ENCODE measurements at regions not wholly inside any gene's neighbourhood (a gene's known extent, or its start where the extent isn't known, plus 50 kb on each side); places are given as distances from the start of the nearest gene placed in this dataset.

- H3K27me3 ChIP-seq (replicated peaks; ENCODE audit: control insufficient read depth, insufficient read depth, low read length) = no peaks in the 10 kb centered on the region
- H3K4me3 ChIP-seq (replicated peaks; ENCODE audit: low read depth, low read length) = no peak overlapping the region
- H3K36me3 ChIP-seq (ENCODE audit: control insufficient read depth, insufficient read depth, low read length) = no peaks in the 10 kb centered on the region
- DNase-seq (ENCODE audit: extremely low read depth, insufficient read length) = no peak
- TF ChIP-seq, protein P1, sequence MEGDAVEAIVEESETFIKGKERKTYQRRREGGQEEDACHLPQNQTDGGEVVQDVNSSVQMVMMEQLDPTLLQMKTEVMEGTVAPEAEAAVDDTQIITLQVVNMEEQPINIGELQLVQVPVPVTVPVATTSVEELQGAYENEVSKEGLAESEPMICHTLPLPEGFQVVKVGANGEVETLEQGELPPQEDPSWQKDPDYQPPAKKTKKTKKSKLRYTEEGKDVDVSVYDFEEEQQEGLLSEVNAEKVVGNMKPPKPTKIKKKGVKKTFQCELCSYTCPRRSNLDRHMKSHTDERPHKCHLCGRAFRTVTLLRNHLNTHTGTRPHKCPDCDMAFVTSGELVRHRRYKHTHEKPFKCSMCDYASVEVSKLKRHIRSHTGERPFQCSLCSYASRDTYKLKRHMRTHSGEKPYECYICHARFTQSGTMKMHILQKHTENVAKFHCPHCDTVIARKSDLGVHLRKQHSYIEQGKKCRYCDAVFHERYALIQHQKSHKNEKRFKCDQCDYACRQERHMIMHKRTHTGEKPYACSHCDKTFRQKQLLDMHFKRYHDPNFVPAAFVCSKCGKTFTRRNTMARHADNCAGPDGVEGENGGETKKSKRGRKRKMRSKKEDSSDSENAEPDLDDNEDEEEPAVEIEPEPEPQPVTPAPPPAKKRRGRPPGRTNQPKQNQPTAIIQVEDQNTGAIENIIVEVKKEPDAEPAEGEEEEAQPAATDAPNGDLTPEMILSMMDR (IDR thresholded peaks at IDR 0.05; ENCODE audit: insufficient read depth, low read length, poor library complexity, severe bottlenecking) = no peak
Observed at GRCh38 chr1:189007824-189008223, 1469.8 kb downstream of the BRINP3 start.

- no peaks in the 10 kb centered on the region for H3K27me3 ChIP-seq (replicated peaks; ENCODE audit: control insufficient read depth, insufficient read depth, low read length)
Observed at GRCh38 chr1:189021577-189021976, 1456.1 kb downstream of the BRINP3 start.

GRCh38 chr1:189022015-189022414 is 1455.6 kb downstream of the BRINP3 start:
- H3K36me3 ChIP-seq (ENCODE audit: control insufficient read depth, insufficient read depth, low read length) = no peaks in the 10 kb centered on the region
- DNase-seq (ENCODE audit: extremely low read depth, insufficient read length) = no peak
- H3K27me3 ChIP-seq (replicated peaks; ENCODE audit: control insufficient read depth, insufficient read depth, low read length) = no peaks in the 10 kb centered on the region
- H3K4me3 ChIP-seq (replicated peaks; ENCODE audit: low read depth, low read length) = no peak overlapping the region
- TF ChIP-seq, protein P1 (IDR thresholded peaks at IDR 0.05; ENCODE audit: insufficient read depth, low read length, poor library complexity, severe bottlenecking) = no peak

More at GRCh38 chr1:189021577-189021976, 1456.1 kb downstream of the BRINP3 start:
- TF ChIP-seq, protein P1 (IDR thresholded peaks at IDR 0.05; ENCODE audit: insufficient read depth, low read length, poor library complexity, severe bottlenecking) = no peak
- Histone ChIP-seq H3K36me3 (ENCODE audit: control insufficient read depth, insufficient read depth, low read length) (no peaks in the 10 kb centered on the region), H3K4me3 (replicated peaks; ENCODE audit: low read depth, low read length) (no peak overlapping the region)
- no peak for DNase-seq (ENCODE audit: extremely low read depth, insufficient read length)

DNA sequence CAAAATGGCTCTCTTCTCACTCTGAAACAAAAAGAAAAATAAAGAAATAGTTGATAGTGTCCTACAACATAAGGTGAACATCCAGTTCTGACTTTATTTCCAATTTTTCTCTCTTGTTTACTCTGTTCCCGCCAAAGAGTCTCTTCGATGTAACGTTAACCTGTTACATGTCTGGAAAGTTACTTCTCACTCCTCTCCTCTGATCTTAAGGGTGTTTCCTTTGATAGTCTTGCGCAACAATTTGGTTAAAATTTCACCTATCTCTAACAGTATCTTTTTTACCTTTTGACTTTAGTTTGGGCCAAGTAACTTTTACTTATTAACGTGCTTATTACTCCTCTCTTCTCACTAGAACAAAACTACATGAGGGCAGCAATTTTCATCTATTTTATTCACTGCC is 1450.2 kb downstream of the BRINP3 start:
- Histone ChIP-seq H3K4me3 (replicated peaks; ENCODE audit: low read depth, low read length) (no peak overlapping the region), H3K36me3 (ENCODE audit: control insufficient read depth, insufficient read depth, low read length) (no peaks in the 10 kb centered on the region), H3K27me3 (replicated peaks; ENCODE audit: control insufficient read depth, insufficient read depth, low read length) (no peaks in the 10 kb centered on the region)
- TF ChIP-seq, protein P1 (IDR thresholded peaks at IDR 0.05; ENCODE audit: insufficient read depth, low read length, poor library complexity, severe bottlenecking) = no peak
- DNase-seq (ENCODE audit: extremely low read depth, insufficient read length) = no peak

- no peaks in the 10 kb centered on the region for H3K36me3 ChIP-seq (ENCODE audit: control insufficient read depth, insufficient read depth, low read length)
- TF ChIP-seq, protein P1 (IDR thresholded peaks at IDR 0.05; ENCODE audit: insufficient read depth, low read length, poor library complexity, severe bottlenecking) = no peak
- H3K27me3 ChIP-seq (replicated peaks; ENCODE audit: control insufficient read depth, insufficient read depth, low read length) = no peaks in the 10 kb centered on the region
- DNase-seq (ENCODE audit: extremely low read depth, insufficient read length) = no peak
- H3K4me3 ChIP-seq (replicated peaks; ENCODE audit: low read depth, low read length) = no peak overlapping the region
Observed at GRCh38 chr1:189033169-189033568, 1444.5 kb downstream of the BRINP3 start.

DNA sequence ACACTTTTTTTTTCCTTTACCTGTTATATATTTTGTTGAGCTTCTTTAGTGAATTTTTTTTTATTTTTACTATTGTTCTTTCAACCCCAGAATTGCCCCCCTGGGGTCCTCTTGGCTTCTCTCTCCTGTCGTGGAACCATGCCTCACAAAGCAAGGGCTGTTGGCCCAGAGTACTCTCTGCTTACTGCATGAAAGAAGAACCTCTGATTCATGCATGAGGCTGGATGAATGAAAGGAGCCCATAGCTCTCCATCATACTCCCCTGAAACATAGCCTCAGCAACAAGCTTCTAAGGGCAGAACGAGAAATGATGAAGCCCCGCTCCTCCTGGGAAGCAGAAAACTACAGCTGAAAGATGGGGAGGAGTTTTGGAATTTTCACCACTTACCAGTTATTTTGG is 1441.0 kb downstream of the BRINP3 start:
- Histone ChIP-seq H3K4me3 (replicated peaks; ENCODE audit: low read depth, low read length) (no peak overlapping the region), H3K36me3 (ENCODE audit: control insufficient read depth, insufficient read depth, low read length) (no peaks in the 10 kb centered on the region), H3K27me3 (replicated peaks; ENCODE audit: control insufficient read depth, insufficient read depth, low read length) (no peaks in the 10 kb centered on the region)
- TF ChIP-seq, protein P1 (IDR thresholded peaks at IDR 0.05; ENCODE audit: insufficient read depth, low read length, poor library complexity, severe bottlenecking) = no peak
- DNase-seq (ENCODE audit: extremely low read depth, insufficient read length) = no peak

Measured in GM06990 (cell line).